Activated CD8-positive, alpha-beta T cell treated with anti-CD3 and anti-CD28 coated beads for 36 hours (primary cell): ENCODE measurements at regions not wholly inside any gene's neighbourhood (a gene's known extent, or its start where the extent isn't known, plus 50 kb on each side); places are given as distances from the start of the nearest gene placed in this dataset.

Source experiments
- ATAC-seq: fragments of 200-7000 bp; cut with Tn5 transposase; one replicate; pipeline ENCODE4 v1.10.0; 2021; ENCODE audit warnings: mild to moderate bottlenecking, moderate library complexity
- CTCF ChIA-PET: fragments of 350-600 bp; sonication (Branson Sonifier 250); formaldehyde crosslinking; loops from one replicate; lab custom pipeline; 2021; ENCODE audit warnings: antibody characterized with exemption; lab: Charles Lee
- POLR2A ChIA-PET: fragments of 350-600 bp; sonication (Branson Sonifier 250); formaldehyde crosslinking; loops from one replicate; lab custom pipeline; 2021; ENCODE audit warnings: antibody characterized with exemption; lab: Charles Lee
- DNase-seq: peaks from one replicate; pipeline ENCODE4 v3.0.0-alpha.2; 2020
- H3K27ac Mint-ChIP-seq: one replicate; pipeline ENCODE4 v1.8.0; 2021; ENCODE audit warnings: mild to moderate bottlenecking, mixed read lengths
- H3K27me3 Mint-ChIP-seq: one replicate; pipeline ENCODE4 v1.8.0; 2021; ENCODE audit warnings: mixed read lengths
- H3K36me3 Mint-ChIP-seq: one replicate; pipeline ENCODE4 v1.8.0; 2021; ENCODE audit warnings: low read depth, mixed read lengths
- H3K4me1 Mint-ChIP-seq: one replicate; pipeline ENCODE4 v1.8.0; 2021; ENCODE audit warnings: low read depth, mixed read lengths
- H3K4me3 Mint-ChIP-seq: one replicate; pipeline ENCODE4 v1.8.0; 2021; ENCODE audit warnings: mild to moderate bottlenecking, moderate library complexity, mixed read lengths
- H3K9me3 Mint-ChIP-seq: one replicate; pipeline ENCODE4 v1.8.0; 2021; ENCODE audit warnings: mixed read lengths
- intact Hi-C: fragments of 100-400 bp; cut with micrococcal nuclease; formaldehyde crosslinking; loops from one replicate; pipeline ENCODE4 v1.10.0; 2022
- TF ChIP-seq, protein P1 (sequence below): fragments of 200-600 bp; IDR thresholded peaks from one replicate; pipeline ENCODE4 v1.8.0; 2022; ENCODE audit warnings: antibody characterized with exemption, mild to moderate bottlenecking

GRCh38 chrY:8092926-8093325 is 1181.4 kb upstream of the AMELY start:
- intact Hi-C loops, result no loop called here
- ChIA-PET CTCF (no interaction called here), POLR2A (no interaction called here)
- peaks cover 2% of the 10 kb centered on the region for H3K9me3 Mint-ChIP-seq
- H3K27ac Mint-ChIP-seq, result no peak overlapping the region
- ATAC-seq (no peak), DNase-seq (no peak)
- no peak overlapping the region for H3K4me3 Mint-ChIP-seq
- H3K27me3 Mint-ChIP-seq, result no peaks in the 10 kb centered on the region
- H3K36me3 Mint-ChIP-seq, result no peaks in the 10 kb centered on the region
- no peaks in the 10 kb centered on the region for H3K4me1 Mint-ChIP-seq
- TF ChIP-seq, protein P1, sequence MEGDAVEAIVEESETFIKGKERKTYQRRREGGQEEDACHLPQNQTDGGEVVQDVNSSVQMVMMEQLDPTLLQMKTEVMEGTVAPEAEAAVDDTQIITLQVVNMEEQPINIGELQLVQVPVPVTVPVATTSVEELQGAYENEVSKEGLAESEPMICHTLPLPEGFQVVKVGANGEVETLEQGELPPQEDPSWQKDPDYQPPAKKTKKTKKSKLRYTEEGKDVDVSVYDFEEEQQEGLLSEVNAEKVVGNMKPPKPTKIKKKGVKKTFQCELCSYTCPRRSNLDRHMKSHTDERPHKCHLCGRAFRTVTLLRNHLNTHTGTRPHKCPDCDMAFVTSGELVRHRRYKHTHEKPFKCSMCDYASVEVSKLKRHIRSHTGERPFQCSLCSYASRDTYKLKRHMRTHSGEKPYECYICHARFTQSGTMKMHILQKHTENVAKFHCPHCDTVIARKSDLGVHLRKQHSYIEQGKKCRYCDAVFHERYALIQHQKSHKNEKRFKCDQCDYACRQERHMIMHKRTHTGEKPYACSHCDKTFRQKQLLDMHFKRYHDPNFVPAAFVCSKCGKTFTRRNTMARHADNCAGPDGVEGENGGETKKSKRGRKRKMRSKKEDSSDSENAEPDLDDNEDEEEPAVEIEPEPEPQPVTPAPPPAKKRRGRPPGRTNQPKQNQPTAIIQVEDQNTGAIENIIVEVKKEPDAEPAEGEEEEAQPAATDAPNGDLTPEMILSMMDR, result no peak

GRCh38 chrY:8085925-8086324 is 1174.4 kb upstream of the AMELY start:
- H3K4me3 Mint-ChIP-seq, result no peak overlapping the region
- peaks cover 4% of the 10 kb centered on the region for H3K9me3 Mint-ChIP-seq
- ChIA-PET CTCF (no interaction called here), POLR2A (no interaction called here)
- no peak for ATAC-seq
- no peaks in the 10 kb centered on the region for H3K4me1 Mint-ChIP-seq
- TF ChIP-seq, protein P1, result no peak
- intact Hi-C loops, result no loop called here
- H3K27me3 Mint-ChIP-seq, result no peaks in the 10 kb centered on the region
- H3K27ac Mint-ChIP-seq, result no peak overlapping the region
- no peaks in the 10 kb centered on the region for H3K36me3 Mint-ChIP-seq
- no peak for DNase-seq

DNA sequence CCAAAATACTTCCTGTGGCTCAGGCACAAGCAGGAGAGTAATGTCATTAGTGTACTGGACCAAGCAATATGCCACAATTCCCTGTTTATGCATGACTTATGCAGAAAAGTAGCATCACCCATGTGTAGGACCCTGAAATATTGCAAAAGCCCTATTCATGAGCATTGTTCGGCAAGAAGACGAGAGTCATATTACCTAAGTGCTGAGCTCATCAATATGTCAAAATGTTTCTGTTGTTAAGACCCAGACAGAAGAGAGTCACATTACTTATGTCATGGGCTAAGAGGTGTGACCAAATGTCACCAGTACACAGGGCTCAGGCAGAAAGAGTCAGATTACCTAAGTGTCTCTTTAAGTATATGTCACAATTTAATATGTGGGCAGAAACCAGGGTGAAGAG is 1172.6 kb upstream of the AMELY start:
- TF ChIP-seq, protein P1, result no peak
- Mint-ChIP-seq H3K9me3 (peaks cover 4% of the 10 kb centered on the region), H3K27me3 (no peaks in the 10 kb centered on the region), H3K36me3 (no peaks in the 10 kb centered on the region), H3K4me1 (no peaks in the 10 kb centered on the region), H3K4me3 (no peak overlapping the region), H3K27ac (no peak overlapping the region)
- CTCF ChIA-PET, result no interaction called here
- DNase-seq (no peak), ATAC-seq (no peak)
- intact Hi-C loops, result no loop called here
- POLR2A ChIA-PET, result no interaction called here

GRCh38 chrY:8081151-8081550 is 1169.6 kb upstream of the AMELY start:
- H3K4me1 Mint-ChIP-seq, result no peaks in the 10 kb centered on the region
- DNase-seq, result no peak
- no peak overlapping the region for H3K27ac Mint-ChIP-seq
- no peaks in the 10 kb centered on the region for H3K27me3 Mint-ChIP-seq
- intact Hi-C loops, result no loop called here
- H3K9me3 Mint-ChIP-seq, result peaks cover 4% of the 10 kb centered on the region
- no peaks in the 10 kb centered on the region for H3K36me3 Mint-ChIP-seq
- ATAC-seq, result no peak
- ChIA-PET POLR2A (no interaction called here), CTCF (no interaction called here)
- no peak overlapping the region for H3K4me3 Mint-ChIP-seq
- TF ChIP-seq, protein P1, result no peak

DNA sequence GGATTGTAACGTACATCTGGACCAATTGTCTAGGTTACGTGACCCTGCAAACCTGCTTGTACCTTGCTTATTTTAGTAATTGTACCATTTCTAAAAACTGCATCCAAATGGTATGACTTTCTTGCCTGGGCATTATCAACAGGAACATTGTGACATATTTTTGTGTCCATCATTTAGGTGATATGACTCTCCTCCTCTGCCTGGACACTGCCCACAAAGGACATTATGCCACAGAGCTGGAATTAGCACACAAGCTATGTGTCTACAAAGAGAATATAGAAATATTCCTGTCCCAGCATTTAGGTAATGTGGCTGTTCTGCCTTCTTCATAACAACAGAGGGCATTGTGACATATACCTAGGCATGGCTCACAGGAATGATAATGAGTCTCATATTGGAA is 1153.7 kb upstream of the AMELY start:
- POLR2A ChIA-PET, result no interaction called here
- intact Hi-C loops, result no loop called here
- no peak for ATAC-seq
- no peak overlapping the region for H3K27ac Mint-ChIP-seq
- no peaks in the 10 kb centered on the region for H3K36me3 Mint-ChIP-seq
- H3K9me3 Mint-ChIP-seq, result no peaks in the 10 kb centered on the region
- no peaks in the 10 kb centered on the region for H3K27me3 Mint-ChIP-seq
- TF ChIP-seq, protein P1, result no peak
- no peaks in the 10 kb centered on the region for H3K4me1 Mint-ChIP-seq
- no peak overlapping the region for H3K4me3 Mint-ChIP-seq
- CTCF ChIA-PET, result no interaction called here
- DNase-seq, result no peak
